ENCODE measurements at regions not wholly inside any gene's neighbourhood (a gene's known extent, or its start where the extent isn't known, plus 50 kb on each side); places are given as distances from the start of the nearest gene placed in this dataset.

- Histone ChIP-seq H3K4me1 (no peaks in the 10 kb centered on the region), H3K4me3 (no peak overlapping the region), H3K27ac (no peak overlapping the region), H3K36me3 (no peaks in the 10 kb centered on the region), H3K27me3 (no peaks in the 10 kb centered on the region), H3K9me3 (no peaks in the 10 kb centered on the region)
- intact Hi-C loops (cut with DNase I; ENCODE audit: low total_unique reads) = no loop called here
- DNase-seq = no peak
- no peak for TF ChIP-seq CTCF (IDR thresholded peaks at IDR 0.05)
Measured at GRCh38 chr17:77563439-77564102, 394.9 kb upstream of the TNRC6C start.

GRCh38 chr17:77564278-77564920 is 394.1 kb upstream of the TNRC6C start:
- no peaks in the 10 kb centered on the region for H3K27me3 ChIP-seq
- intact Hi-C loops (cut with DNase I; ENCODE audit: low total_unique reads) = no loop called here
- no peak for DNase-seq
- no peaks in the 10 kb centered on the region for H3K9me3 ChIP-seq
- TF ChIP-seq CTCF (IDR thresholded peaks at IDR 0.05) = no peak
- no peak for TF ChIP-seq POLR2A (IDR thresholded peaks at IDR 0.05)
- H3K36me3 ChIP-seq = no peaks in the 10 kb centered on the region
- no peak overlapping the region for H3K4me3 ChIP-seq
- no peak overlapping the region for H3K27ac ChIP-seq
- no peaks in the 10 kb centered on the region for H3K4me1 ChIP-seq

GRCh38 chr17:77565166-77565565 is 393.3 kb upstream of the TNRC6C start:
- H3K4me3 ChIP-seq = no peak overlapping the region
- TF ChIP-seq POLR2A (IDR thresholded peaks at IDR 0.05) = no peak
- TF ChIP-seq CTCF (IDR thresholded peaks at IDR 0.05) = no peak
- no peak for DNase-seq
- intact Hi-C loops (cut with DNase I; ENCODE audit: low total_unique reads) = no loop called here
- no peak overlapping the region for H3K27ac ChIP-seq
- no peaks in the 10 kb centered on the region for H3K9me3 ChIP-seq
- H3K27me3 ChIP-seq = no peaks in the 10 kb centered on the region
- H3K4me1 ChIP-seq = no peaks in the 10 kb centered on the region
- H3K36me3 ChIP-seq = no peaks in the 10 kb centered on the region

GRCh38 chr17:77566151-77566550 is 392.4 kb upstream of the TNRC6C start:
- intact Hi-C loops (cut with DNase I; ENCODE audit: low total_unique reads) = no loop called here

More at GRCh38 chr17:77566151-77566550, 392.4 kb upstream of the TNRC6C start:
- Histone ChIP-seq H3K27ac (no peak overlapping the region), H3K4me3 (no peak overlapping the region), H3K27me3 (no peaks in the 10 kb centered on the region), H3K36me3 (no peaks in the 10 kb centered on the region), H3K9me3 (no peaks in the 10 kb centered on the region), H3K4me1 (no peaks in the 10 kb centered on the region)
- TF ChIP-seq POLR2A (IDR thresholded peaks at IDR 0.05) (no peak), CTCF (IDR thresholded peaks at IDR 0.05) (no peak)
- no peak for DNase-seq
